ENCODE measurements at regions not wholly inside any gene's neighbourhood (a gene's known extent, or its start where the extent isn't known, plus 50 kb on each side); places are given as distances from the start of the nearest gene placed in this dataset.
"Not testable (repeated sequence)": the region's sequence is repeated elsewhere in the genome, so short reads cannot be mapped to it uniquely, and the experiment has no call there.

- DNase-seq (no peak), FAIRE-seq (no peak), ATAC-seq (no peak)
- 68 to 73% methylated on average over 2 of the region's 2 CpGs for WGBS, 2 donors
- Histone ChIP-seq H3K4me1 (no peaks in the 10 kb centered on the region), H3K27ac (no peak overlapping the region), H3K4me3 (no peak overlapping the region), H3K9me3 (no peaks in the 10 kb centered on the region), H3K27me3 (peaks cover 0 to 17% (median 0%) of the 10 kb centered on the region in 4 donors), H3K36me3 (no peaks in the 10 kb centered on the region)
- TF ChIP-seq, protein P1, sequence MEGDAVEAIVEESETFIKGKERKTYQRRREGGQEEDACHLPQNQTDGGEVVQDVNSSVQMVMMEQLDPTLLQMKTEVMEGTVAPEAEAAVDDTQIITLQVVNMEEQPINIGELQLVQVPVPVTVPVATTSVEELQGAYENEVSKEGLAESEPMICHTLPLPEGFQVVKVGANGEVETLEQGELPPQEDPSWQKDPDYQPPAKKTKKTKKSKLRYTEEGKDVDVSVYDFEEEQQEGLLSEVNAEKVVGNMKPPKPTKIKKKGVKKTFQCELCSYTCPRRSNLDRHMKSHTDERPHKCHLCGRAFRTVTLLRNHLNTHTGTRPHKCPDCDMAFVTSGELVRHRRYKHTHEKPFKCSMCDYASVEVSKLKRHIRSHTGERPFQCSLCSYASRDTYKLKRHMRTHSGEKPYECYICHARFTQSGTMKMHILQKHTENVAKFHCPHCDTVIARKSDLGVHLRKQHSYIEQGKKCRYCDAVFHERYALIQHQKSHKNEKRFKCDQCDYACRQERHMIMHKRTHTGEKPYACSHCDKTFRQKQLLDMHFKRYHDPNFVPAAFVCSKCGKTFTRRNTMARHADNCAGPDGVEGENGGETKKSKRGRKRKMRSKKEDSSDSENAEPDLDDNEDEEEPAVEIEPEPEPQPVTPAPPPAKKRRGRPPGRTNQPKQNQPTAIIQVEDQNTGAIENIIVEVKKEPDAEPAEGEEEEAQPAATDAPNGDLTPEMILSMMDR (IDR thresholded peaks at IDR 0.05): no peak
- intact Hi-C loops (cut with DNase I): no loop called here
These were observed 63.8 kb upstream of the EPHB3 start for GRCh38 chr3:184497804-184498203.

DNA sequence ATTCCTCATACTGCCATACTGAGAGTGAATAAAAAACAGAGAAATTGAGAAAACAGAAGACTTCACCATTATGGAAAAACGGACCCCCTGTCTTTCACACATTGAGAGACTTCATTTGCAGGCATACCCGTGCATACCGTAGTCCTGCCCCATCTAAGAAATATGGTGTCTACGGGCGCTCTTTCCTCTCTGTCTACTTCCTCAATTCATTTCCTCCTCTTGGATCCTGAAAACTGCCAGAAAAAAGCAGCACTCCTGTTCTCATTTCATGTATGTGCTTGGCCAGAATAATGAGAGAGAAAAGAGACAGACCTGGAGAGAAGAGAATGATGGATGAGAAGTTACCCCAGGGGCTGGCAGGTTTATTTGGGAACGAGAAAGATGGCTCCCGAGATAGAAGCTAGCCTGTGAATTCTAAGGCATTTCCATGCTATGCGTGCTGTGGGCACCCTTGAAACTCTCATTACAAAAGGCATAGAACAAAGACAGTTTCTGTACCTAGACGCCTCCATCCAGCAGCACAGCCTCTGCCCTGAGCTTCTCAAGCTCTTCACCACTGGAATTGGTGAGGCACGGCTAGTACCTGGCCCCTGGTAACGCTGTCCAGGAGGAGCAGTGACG, 62.5 kb upstream of the EPHB3 start:
- no peaks in the 10 kb centered on the region for H3K36me3 ChIP-seq
- TF ChIP-seq, protein P1 (IDR thresholded peaks at IDR 0.05): no peak
- ATAC-seq: no peak
- no peak for FAIRE-seq
- peaks cover 0 to 9% (median 0%) of the 10 kb centered on the region in 4 donors for H3K27me3 ChIP-seq
- intact Hi-C loops (cut with DNase I): no loop called here
- DNase-seq: no peak
- H3K4me1 ChIP-seq: no peaks in the 10 kb centered on the region
- no peak overlapping the region for H3K4me3 ChIP-seq
- 47 to 58% methylated on average over 12 of the region's 12 CpGs for WGBS, 2 donors
- H3K27ac ChIP-seq: no peak overlapping the region
- H3K9me3 ChIP-seq: no peaks in the 10 kb centered on the region

DNA sequence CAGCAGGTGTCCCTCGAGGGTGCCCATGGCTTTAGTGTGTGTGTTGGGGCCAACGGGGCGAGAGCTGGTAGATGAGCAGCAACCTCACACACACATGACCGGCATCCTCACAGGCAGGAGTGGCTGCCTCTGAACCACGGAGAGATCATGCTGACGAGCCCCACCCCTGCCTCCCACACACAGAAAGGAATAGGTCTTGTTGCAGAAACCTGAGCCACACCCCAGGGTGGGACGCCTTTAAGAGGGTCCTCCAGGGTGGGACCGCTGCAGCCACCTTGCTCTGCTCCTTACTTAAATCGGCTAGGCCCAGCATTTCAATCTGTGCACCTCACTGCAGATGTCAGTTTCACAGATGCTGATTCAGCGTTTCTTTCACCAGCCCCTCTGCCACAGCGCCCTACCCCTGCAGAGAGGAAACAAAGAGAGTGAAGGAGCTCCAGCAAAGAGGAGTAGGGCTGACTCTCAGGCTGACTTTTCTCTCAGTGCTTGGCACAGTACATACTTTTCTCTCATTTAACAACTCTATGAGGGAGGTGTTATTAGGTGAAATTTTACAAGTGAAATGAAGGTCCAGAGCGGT, 61.2 kb upstream of the EPHB3 start:
- intact Hi-C loops (cut with DNase I): no loop called here
- Histone ChIP-seq H3K27me3 (peaks cover 0 to 3% (median 0%) of the 10 kb centered on the region in 4 donors), H3K36me3 (no peaks in the 10 kb centered on the region), H3K4me3 (no peak overlapping the region), H3K27ac (no peak overlapping the region), H3K4me1 (no peaks in the 10 kb centered on the region), H3K9me3 (no peaks in the 10 kb centered on the region)
- ATAC-seq (no peak), DNase-seq (no peak), FAIRE-seq (no peak)
- 63 to 65% methylated on average over 12 of the region's 12 CpGs for WGBS, 2 donors
- TF ChIP-seq, protein P1 (IDR thresholded peaks at IDR 0.05): no peak

GRCh38 chr3:184502123-184502667, 59.4 kb upstream of the EPHB3 start:
- ATAC-seq (no peak), DNase-seq (no peak), FAIRE-seq (no peak)
- intact Hi-C loops (cut with DNase I): no loop called here
- H3K36me3 ChIP-seq: no peaks in the 10 kb centered on the region
- no peaks in the 10 kb centered on the region for H3K4me1 ChIP-seq
- H3K9me3 ChIP-seq: no peaks in the 10 kb centered on the region
- H3K27me3 ChIP-seq: peaks cover 0 to 6% (median 0%) of the 10 kb centered on the region in 4 donors
- H3K4me3 ChIP-seq: no peak overlapping the region
- 80 to 87% methylated on average over 4 of the region's 4 CpGs for WGBS, 2 donors
- H3K27ac ChIP-seq: no peak overlapping the region
- TF ChIP-seq, protein P1 (IDR thresholded peaks at IDR 0.05): no peak

GRCh38 chr3:184502841-184503240, 58.7 kb upstream of the EPHB3 start:
- 46 to 66% methylated on average over 6 of the region's 6 CpGs for WGBS, 2 donors
- not testable (repeated sequence) for ATAC-seq

More at GRCh38 chr3:184502841-184503240, 58.7 kb upstream of the EPHB3 start:
- H3K27ac ChIP-seq; H3K36me3 ChIP-seq; H3K9me3 ChIP-seq; H3K4me1 ChIP-seq; intact Hi-C loops (cut with DNase I); H3K4me3 ChIP-seq; DNase-seq; FAIRE-seq; H3K27me3 ChIP-seq: not testable (repeated sequence)

All from pancreas (tissue), 10 donors.